Retina (tissue), 1 donor: ENCODE measurements at regions not wholly inside any gene's neighbourhood (a gene's known extent, or its start where the extent isn't known, plus 50 kb on each side); places are given as distances from the start of the nearest gene placed in this dataset.
A peak's percentile ranks its signal among the peaks of the same experiment; 100 is the strongest.

Experiments
- DNase-seq: peaks from one replicate; pipeline ENCODE4 v3.0.0-alpha.2; 2016

DNA sequence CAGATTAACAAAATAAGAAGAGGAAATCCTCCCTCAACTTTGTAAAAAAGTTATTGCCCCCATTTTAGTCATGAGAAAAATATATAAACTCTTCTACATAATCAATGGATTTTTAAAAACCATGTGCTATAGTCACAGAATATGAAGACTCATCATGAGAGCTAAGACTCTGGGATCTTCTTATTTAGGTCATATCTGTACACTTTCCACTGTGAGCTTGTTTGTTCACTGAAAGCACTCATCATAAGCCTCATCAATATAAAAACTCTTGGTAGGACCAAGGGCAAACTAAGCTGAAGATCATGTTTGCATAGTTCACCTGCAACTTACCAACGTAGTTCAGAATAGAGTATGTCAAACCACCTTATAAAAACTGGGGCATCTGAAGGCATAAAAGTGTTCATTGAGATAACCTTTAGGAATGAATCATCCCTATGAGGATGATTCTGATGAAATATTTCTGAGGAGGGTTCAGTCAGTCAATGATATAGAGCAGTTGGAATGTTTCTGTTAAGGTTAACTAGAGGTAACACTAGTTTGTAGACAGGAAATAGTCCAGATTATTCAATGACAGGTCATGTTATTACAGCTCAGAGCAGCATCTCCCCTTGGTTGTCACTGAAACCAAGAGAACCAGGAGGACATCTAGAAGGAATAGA is 289.9 kb upstream of the SMC2 start:
- DNase-seq = no peak

DNA sequence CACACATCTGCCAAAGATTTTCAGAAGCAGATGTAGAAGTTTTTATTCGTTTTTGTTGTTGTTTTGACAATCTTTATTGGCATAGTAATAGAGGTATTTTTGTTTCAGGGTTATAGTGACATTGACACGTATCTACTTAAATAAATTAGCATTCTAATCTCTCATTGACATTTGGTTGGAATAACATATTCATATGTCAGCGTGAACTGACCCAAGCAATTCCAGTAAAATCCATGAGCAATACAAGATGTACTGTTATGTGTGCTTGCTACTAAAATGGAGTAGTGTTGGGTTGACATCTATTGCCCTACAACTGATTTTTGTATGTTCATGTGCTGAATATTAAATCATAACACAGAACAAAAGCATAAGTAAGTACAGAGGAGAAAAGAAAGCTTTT is 284.4 kb upstream of the SMC2 start:
- no peak for DNase-seq

DNA sequence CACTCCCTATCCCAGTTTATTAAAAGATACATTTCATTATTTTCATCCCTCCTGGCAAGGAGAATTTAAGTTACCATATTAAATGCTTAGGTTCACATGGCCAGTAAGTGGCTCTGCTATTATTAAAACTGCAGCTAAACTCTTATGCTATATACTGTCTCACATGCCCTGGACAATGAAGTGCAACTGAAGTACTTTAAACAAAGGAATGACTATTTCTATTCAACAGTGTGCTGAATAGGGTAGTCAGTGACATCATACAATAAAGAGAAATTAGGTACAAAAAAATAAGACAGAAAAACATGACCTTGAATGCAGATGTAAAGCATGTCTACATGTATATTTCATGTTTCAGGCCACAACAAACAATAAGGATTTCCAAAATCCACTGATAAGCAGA is 282.6 kb upstream of the SMC2 start:
- DNase-seq = no peak

- DNase-seq = no peak
Measured at GRCh38 chr9:103816146-103816545, 278.0 kb upstream of the SMC2 start.

- no peak for DNase-seq
Measured at GRCh38 chr9:103819936-103820335, 274.2 kb upstream of the SMC2 start.

- DNase-seq = no peak
Measured at GRCh38 chr9:103821115-103821514, 273.0 kb upstream of the SMC2 start.

GRCh38 chr9:103837940-103838339 is 256.2 kb upstream of the SMC2 start:
- no peak for DNase-seq

DNA sequence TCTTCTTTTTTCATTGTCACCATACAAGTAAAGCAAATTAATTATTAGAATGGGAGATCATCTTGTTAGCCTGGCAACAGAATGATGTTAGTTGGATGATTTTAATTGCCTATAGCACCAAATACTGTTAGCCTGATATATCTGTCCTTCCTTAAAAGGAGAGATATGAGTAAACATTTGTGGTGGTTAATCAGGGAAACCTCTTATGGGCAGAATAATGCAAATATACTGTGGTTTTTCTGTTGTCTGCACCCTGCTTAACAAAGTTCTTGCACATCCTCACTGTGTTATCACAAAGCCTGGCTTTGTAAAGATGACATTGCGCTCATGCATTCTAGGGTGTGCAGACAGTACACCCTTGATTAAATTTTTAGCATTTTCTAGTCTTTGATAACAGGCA is 254.9 kb upstream of the SMC2 start:
- DNase-seq = no peak

GRCh38 chr9:103867886-103868285 is 226.2 kb upstream of the SMC2 start:
- no peak for DNase-seq

GRCh38 chr9:103872811-103873210 is 221.3 kb upstream of the SMC2 start:
- no peak for DNase-seq

- DNase-seq = no peak
Measured at GRCh38 chr9:103881419-103881818, 212.7 kb upstream of the SMC2 start.

DNA sequence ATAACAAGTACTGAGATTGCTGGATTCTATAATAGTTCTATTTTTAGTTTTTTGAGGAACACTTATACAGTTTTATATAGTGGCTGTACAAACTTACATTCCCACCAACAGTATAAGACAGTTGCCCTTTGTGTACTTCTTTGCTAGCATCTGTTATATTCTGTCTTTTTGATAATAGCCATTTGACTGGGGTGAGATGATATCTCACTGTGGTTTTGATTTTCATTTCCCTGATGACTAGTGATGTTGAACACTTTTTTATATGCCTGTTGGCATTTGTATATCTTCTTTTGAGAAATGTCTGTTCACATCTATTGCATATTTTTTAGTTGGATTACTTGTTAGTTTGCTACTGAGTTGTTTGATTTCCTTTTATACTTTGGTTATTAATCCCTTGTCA is 204.1 kb upstream of the SMC2 start:
- DNase-seq = no peak

GRCh38 chr9:103894184-103894583 is 199.9 kb upstream of the SMC2 start:
- DNase-seq = no peak

- no peak for DNase-seq
Measured at GRCh38 chr9:103898550-103898949, 195.6 kb upstream of the SMC2 start.

DNA sequence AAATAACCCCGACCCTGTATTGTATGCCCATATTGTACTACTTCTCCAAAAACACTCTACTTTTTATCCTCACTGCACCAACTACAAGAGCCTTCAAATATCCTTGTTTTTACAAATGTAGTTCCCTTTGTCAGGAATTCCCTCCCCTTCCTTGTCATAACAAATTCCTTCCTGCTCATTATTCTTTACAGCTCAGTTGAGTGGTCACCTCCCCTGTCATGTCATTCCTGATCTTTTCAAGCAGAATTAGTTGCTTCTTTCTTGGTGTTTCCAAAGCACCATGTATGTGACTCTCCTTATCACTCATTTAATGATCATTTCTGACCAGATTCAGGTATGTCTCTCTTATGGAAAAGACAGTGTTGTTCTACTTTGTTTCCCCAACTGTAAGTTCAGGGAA is 194.2 kb upstream of the SMC2 start:
- peak; percentile 46 for DNase-seq

DNA sequence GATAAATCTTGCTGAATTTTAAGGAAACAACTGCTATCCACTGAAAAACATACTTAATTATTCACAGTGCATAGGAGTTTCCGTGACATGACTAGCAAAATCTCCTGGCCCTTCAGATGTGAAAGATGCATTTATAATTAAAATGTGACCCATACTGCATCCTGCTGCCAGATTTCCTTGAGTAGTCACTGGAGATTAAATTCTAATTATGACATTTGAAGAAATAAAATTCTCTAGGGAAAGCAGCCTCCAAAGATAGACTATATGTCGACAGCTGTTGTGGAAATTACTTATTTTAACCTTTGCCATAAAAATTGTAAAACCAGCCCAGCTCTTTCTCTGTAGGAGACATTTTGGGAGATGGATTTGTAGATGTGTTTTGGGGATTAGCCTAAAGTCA is 193.6 kb upstream of the SMC2 start:
- no peak for DNase-seq

DNA sequence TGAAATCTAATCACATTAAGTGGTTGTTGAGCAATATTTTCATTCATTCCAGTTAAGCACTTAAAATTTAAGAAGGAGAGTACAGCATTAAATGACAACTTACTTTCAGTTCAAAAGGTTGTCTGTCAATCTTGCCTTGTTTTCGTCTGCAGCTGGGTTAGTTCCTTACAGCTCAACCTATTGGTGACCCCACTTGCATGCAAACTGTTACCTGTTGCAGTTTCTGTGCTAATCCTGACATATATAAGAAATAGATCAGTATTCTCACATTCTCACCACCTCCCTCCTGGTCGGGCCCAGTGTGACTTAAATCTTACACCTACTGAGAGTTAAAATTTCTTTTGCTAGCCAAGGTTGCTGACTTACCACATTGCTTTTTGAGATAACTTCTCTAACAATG is 191.8 kb upstream of the SMC2 start:
- no peak for DNase-seq

DNA sequence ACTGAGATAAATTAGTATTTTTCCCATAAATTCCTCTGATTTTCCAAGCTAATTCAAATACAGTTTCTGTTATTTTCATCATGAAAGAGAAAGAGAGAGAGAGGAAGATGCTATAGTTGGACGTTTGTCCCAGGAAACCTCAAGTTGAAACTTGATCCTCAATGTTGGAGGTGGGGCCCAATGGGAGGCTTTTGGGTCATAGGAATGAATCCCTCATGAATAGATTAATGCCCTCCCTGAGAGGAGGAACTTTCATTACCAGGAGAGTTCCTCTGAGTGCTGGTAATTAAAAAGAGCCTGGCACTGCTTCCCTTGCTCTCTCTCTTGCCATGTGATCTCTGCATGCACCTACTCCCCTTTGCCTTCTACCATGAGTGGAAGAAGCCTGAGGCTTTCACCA is 189.9 kb upstream of the SMC2 start:
- no peak for DNase-seq

- no peak for DNase-seq
Measured at GRCh38 chr9:103913899-103914298, 180.2 kb upstream of the SMC2 start.

GRCh38 chr9:103919605-103920209 is 174.4 kb upstream of the SMC2 start:
- DNase-seq = no peak

DNA sequence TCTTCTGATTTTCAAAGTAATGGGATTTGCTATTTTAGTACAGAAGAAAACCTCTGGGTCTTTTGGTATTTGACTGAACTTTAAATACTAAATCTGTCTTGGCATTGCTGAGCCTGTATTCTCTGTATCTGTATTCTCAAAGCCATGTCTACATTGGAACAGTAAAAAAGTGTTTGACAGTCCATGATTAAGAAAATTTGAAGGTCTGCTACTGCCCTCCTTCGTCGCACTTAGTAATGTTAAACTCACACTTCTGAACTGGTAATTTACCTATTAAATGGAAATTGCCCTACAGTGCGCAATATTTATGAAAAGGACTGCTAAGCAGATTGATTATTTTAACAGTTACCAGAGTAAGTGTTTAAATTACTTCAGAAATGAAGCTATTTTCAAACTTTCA is 165.7 kb upstream of the SMC2 start:
- no peak for DNase-seq

DNA sequence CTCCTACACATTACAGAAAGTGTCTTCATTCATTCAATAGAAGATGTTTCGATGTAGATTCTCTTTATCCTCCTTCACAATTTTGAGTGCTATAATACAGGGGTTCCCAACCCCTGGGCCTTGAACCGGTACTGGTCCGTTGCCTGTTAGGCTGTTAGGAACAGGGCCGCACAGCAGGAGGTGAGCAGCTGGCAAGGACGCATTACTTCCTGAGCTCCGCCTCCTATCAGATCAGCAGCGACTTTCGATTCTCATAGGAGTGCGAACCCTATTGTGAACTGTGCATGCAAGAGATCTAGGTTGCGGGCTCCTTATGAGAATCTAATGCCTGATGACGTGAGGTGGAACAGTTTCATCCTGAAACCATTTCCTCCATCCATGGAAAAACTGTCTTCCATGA is 153.0 kb upstream of the SMC2 start:
- DNase-seq = no peak

DNA sequence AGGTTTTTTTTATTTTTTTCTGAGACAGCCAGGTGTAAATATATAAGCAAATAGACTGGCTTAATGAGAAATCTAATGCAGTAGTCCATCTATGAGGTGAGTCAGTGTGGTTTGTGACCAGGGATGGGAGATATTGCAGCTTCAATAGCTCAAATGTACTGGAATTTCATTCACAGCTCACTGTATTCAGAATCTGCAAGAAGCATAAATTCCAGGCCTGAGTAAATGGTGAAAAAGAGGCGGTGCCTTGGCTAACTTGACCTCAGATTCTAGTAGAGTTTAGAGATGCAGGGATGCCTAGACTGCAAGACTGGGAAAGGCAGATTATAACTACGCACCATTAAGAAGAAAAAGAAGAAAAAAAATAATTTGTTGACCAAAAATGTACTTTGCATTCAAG is 151.9 kb upstream of the SMC2 start:
- no peak for DNase-seq

DNA sequence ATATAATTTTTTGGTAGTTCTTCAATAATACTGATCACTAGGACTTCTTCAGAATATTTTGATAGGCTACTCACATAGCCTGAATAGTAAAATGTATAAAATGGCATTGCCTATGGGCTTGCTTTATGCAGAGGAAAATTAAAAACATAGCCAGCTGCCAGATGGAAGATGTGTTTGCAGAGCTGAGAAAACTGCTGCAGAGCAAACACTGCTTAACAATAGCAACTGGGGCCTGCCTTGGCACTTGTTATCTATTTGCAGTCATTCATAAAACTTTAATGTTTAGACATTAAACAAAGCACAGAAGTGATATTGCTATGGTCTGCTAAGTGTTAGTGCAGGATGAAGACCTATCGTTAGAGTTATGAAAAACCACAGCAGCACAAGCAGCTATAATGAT is 151.5 kb upstream of the SMC2 start:
- no peak for DNase-seq

DNA sequence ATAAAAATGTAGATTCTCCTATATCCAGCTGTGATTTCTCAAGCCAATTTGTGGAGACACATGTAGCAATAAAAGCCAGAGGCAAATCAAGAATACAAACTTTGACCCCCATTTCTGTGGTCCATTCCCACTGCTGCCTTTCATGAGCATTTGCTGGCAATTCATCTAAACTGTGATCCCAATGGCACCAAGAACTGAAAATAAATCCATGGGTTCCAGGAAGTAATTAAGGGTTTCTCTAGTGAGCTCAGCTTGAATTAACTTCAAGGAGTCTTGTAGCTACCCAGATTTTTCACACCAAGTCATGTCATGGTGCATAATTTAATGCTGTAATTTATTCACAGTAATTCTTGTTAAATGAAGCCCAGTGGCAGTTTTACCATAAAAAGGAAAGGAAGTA is 145.0 kb upstream of the SMC2 start:
- DNase-seq = no peak
